Endothelial cell of umbilical vein (primary cell): ENCODE measurements at regions not wholly inside any gene's neighbourhood (a gene's known extent, or its start where the extent isn't known, plus 50 kb on each side); places are given as distances from the start of the nearest gene placed in this dataset.

ENCODE experiments used
- BruUV-seq: library from RNA; stranded (reverse); fragments of 400-500 nt; replicated peaks from 2 replicates; lab custom pipeline; 2021; lab: Mats Ljungman, UMichigan
- CTCF ChIA-PET: fragments of 300-600, 350-600 bp; sonication (Branson Sonifier 250); formaldehyde crosslinking; loops from one replicate; lab custom pipeline; 2021; ENCODE audit warnings: antibody characterized with exemption, inconsistent platforms; lab: Charles Lee
- POLR2A ChIA-PET: fragments of 300-600, 350-600 bp; sonication (Branson Sonifier 250); formaldehyde crosslinking; loops from one replicate; lab custom pipeline; 2021; ENCODE audit warnings: antibody characterized with exemption, inconsistent platforms; lab: Charles Lee
- DNase-seq: peaks from one replicate; pipeline ENCODE4 v3.0.0-alpha.2; 2011; ENCODE audit warnings: low read depth, low spot score
- FAIRE-seq: peaks from 2 replicates; lab custom pipeline; 2011; peaks lifted over from hg19 to GRCh38; lab: Jason Lieb, UNC
- H2AFZ ChIP-seq: 2 replicates; pipeline ENCODE4 v1.6.0; 2012; ENCODE audit warnings: low read depth, low read length, control low read depth, inconsistent platforms
- H3K27ac ChIP-seq: 2 replicates; pipeline ENCODE4 v1.5.1; 2011; ENCODE audit warnings: low read depth, mild to moderate bottlenecking, control low read depth, low read length, moderate library complexity; ENCODE audit not compliant: insufficient read depth
- H3K27me3 ChIP-seq, 2 experiments: 2 replicates each; pipeline versions ENCODE4 v1.6.0 to v1.6.1; 2011; ENCODE audit warnings: low read length in 2 of 2, mixed read lengths in 1 of 2; ENCODE audit not compliant: control insufficient read depth in 2 of 2, insufficient read depth in 2 of 2
- H3K36me3 ChIP-seq, 2 experiments: 2 replicates in 1 of 2; 3 replicates in 1 of 2; pipeline ENCODE4 v1.5.1; 2011; ENCODE audit warnings: low read length in 2 of 2, mild to moderate bottlenecking in 1 of 2, moderate library complexity in 1 of 2; ENCODE audit not compliant: control insufficient read depth in 2 of 2, insufficient read depth in 2 of 2; ENCODE audit errors: extremely low read depth in 1 of 2
- H3K4me1 ChIP-seq: 3 replicates; pipeline ENCODE4 v1.5.1; 2011; ENCODE audit warnings: mild to moderate bottlenecking, low read length; ENCODE audit not compliant: control insufficient read depth, insufficient read depth; ENCODE audit errors: extremely low read depth
- H3K4me2 ChIP-seq: 2 replicates; pipeline ENCODE4 v1.6.1; 2011; ENCODE audit warnings: low read length, control low read depth, mixed read lengths; ENCODE audit not compliant: insufficient read depth
- H3K4me3 ChIP-seq, 3 experiments: fragments of 200-600 bp in 1 of 3; sonication (generic), shearing (Covaris generic) in 1 of 3; replicated peaks in 1 of 3; 2 replicates each; pipeline ENCODE4 v1.5.1; 2011 to 2016; ENCODE audit warnings: control low read depth in 3 of 3, low read length in 3 of 3, mild to moderate bottlenecking in 2 of 3, inconsistent platforms in 1 of 3, low read depth in 1 of 3, moderate library complexity in 1 of 3; ENCODE audit not compliant: insufficient read depth in 1 of 3
- H3K79me2 ChIP-seq: 2 replicates; pipeline ENCODE4 v1.6.0; 2012; ENCODE audit warnings: low read length, inconsistent platforms; ENCODE audit not compliant: control insufficient read depth, insufficient read depth
- H3K9ac ChIP-seq: replicated peaks from 2 replicates; pipeline ENCODE3; 2011; ENCODE audit warnings: low read length, control low read depth; ENCODE audit not compliant: insufficient read depth; ENCODE audit errors: extremely low read depth
- H3K9me1 ChIP-seq: replicated peaks from 3 replicates; pipeline ENCODE4 v1.6.0; 2011; ENCODE audit warnings: mild to moderate bottlenecking, low read length; ENCODE audit not compliant: control insufficient read depth, insufficient read depth; ENCODE audit errors: extremely low read depth
- H3K9me3 ChIP-seq: replicated peaks from 2 replicates; pipeline ENCODE4 v1.5.1; 2012; ENCODE audit warnings: low read length, inconsistent platforms; ENCODE audit not compliant: control insufficient read depth, insufficient read depth
- H4K20me1 ChIP-seq: replicated peaks from 2 replicates; pipeline ENCODE3; 2011; ENCODE audit warnings: mild to moderate bottlenecking, low read length; ENCODE audit not compliant: control insufficient read depth, insufficient read depth; ENCODE audit errors: extremely low read depth
- EZH2 ChIP-seq: IDR thresholded peaks from 2 replicates; pipeline ENCODE4 v1.6.1; 2012; ENCODE audit warnings: borderline replicate concordance, low read depth, mild to moderate bottlenecking, moderate library complexity, low read length, inconsistent platforms; ENCODE audit not compliant: severe bottlenecking
- FOS ChIP-seq: IDR thresholded peaks from 2 replicates; pipeline ENCODE4 v1.6.1; 2011; ENCODE audit warnings: mild to moderate bottlenecking, low read length, moderate library complexity, borderline replicate concordance; ENCODE audit not compliant: insufficient read depth
- GATA2 ChIP-seq: IDR thresholded peaks from 2 replicates; pipeline ENCODE4 v1.7.0; 2011; ENCODE audit warnings: low read depth, mild to moderate bottlenecking, moderate library complexity, mixed read lengths, low read length; ENCODE audit not compliant: insufficient read length, insufficient read depth
- JUN ChIP-seq: IDR thresholded peaks from 2 replicates; pipeline ENCODE4 v1.6.1; 2011; ENCODE audit warnings: borderline replicate concordance, low read depth; ENCODE audit not compliant: insufficient read length, insufficient read depth
- MAX ChIP-seq: IDR thresholded peaks from 2 replicates; pipeline ENCODE4 v1.6.1; 2011; ENCODE audit not compliant: insufficient read depth, insufficient read length
- MYC ChIP-seq: IDR thresholded peaks from one replicate; pipeline ENCODE4 v1.6.1; 2011; ENCODE audit warnings: mild to moderate bottlenecking, low read depth, low read length
- POLR2A ChIP-seq: IDR thresholded peaks from 2 replicates; pipeline ENCODE4 v1.6.1; 2012; ENCODE audit warnings: low read depth, mild to moderate bottlenecking, control low read depth, low read length
- POLR2AphosphoS5 ChIP-seq: IDR thresholded peaks from 2 replicates; pipeline ENCODE4 v1.6.1; 2012; ENCODE audit warnings: low read depth, mild to moderate bottlenecking, control low read depth, low read length, moderate library complexity; ENCODE audit not compliant: insufficient read depth
- dilution Hi-C: fragments of 300-500 bp; cut with MboI; formaldehyde crosslinking; loops from one replicate; pipeline ENCODE4 v1.15.0; 2019; ENCODE audit warnings: low sequenced_read_pairs; ENCODE audit not compliant: extremely low pct_ligation_motif_present
- intact Hi-C: fragments of 100-400 bp; cut with micrococcal nuclease; formaldehyde crosslinking; loops from one replicate; pipeline ENCODE4 v1.10.0; 2022
- TF ChIP-seq, protein P1 (sequence below), 2 donors: IDR thresholded peaks; 1 replicate in 1 of 2; 2 replicates in 1 of 2; pipeline ENCODE4 v1.5.1; 2011; ENCODE audit warnings: low read length in 2 of 2, mild to moderate bottlenecking in 2 of 2, moderate library complexity in 2 of 2, control low read depth in 1 of 2, inconsistent platforms in 1 of 2, low read depth in 1 of 2; ENCODE audit not compliant: insufficient read depth in 1 of 2; ENCODE audit errors: extremely low read depth in 1 of 2

DNA sequence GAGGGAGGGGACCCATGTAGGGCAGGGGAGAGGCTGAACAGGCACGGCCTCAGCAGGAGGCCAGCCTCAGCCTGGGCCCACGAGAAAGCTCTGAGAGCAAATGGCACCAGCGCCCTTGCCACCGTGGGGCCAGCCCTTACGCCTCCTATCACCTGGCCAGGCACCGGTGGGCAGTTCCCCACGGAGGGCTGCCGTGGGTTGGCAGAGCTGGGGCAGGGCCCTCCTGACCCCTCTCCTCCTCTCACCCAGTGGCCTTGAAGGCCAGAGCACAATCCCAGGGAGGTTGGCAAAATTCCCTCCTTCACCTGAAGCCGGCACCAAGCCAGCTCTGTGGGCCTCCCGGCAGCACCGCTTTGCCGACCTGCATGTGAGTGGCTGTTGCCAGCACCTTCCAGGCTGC is 53.1 kb upstream of the ENPP7 start:
- DNase-seq: no peak
- H3K27me3 ChIP-seq: peaks cover 0 to 1% of the 10 kb centered on the region in 2 experiments

More for the DNA sequence above, 53.1 kb upstream of the ENPP7 start:
- no peak overlapping the region for H3K27ac ChIP-seq
- no peaks in the 10 kb centered on the region for H3K4me1 ChIP-seq
- TF ChIP-seq MYC: no peak
- TF ChIP-seq FOS: no peak
- no peak for TF ChIP-seq EZH2
- no peak for TF ChIP-seq GATA2
- no peak for TF ChIP-seq POLR2A
- TF ChIP-seq POLR2AphosphoS5: no peak
- TF ChIP-seq JUN: no peak
- no peak for TF ChIP-seq MAX
- TF ChIP-seq, protein P1, sequence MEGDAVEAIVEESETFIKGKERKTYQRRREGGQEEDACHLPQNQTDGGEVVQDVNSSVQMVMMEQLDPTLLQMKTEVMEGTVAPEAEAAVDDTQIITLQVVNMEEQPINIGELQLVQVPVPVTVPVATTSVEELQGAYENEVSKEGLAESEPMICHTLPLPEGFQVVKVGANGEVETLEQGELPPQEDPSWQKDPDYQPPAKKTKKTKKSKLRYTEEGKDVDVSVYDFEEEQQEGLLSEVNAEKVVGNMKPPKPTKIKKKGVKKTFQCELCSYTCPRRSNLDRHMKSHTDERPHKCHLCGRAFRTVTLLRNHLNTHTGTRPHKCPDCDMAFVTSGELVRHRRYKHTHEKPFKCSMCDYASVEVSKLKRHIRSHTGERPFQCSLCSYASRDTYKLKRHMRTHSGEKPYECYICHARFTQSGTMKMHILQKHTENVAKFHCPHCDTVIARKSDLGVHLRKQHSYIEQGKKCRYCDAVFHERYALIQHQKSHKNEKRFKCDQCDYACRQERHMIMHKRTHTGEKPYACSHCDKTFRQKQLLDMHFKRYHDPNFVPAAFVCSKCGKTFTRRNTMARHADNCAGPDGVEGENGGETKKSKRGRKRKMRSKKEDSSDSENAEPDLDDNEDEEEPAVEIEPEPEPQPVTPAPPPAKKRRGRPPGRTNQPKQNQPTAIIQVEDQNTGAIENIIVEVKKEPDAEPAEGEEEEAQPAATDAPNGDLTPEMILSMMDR (IDR thresholded peaks at IDR 0.05; ENCODE audit: extremely low read depth in 1 of 2, insufficient read depth in 1 of 2, low read depth in 1 of 2, low read length in 2 of 2): no peak
- FAIRE-seq: no peak
- H3K36me3 ChIP-seq: no peaks in the 10 kb centered on the region
- H2AFZ ChIP-seq: no peak overlapping the region
- no peak overlapping the region for H3K4me3 ChIP-seq
- intact Hi-C loops (no loop called here), dilution Hi-C loops (no loop called here)
- H3K9ac ChIP-seq: no peak overlapping the region
- H4K20me1 ChIP-seq: no peaks in the 10 kb centered on the region
- BruUV-seq: no TSS peak
- POLR2A ChIA-PET: no interaction called here
- no peaks in the 10 kb centered on the region for H3K9me1 ChIP-seq
- H3K79me2 ChIP-seq: no peaks in the 10 kb centered on the region
- no peak overlapping the region for H3K4me2 ChIP-seq
- CTCF ChIA-PET: no interaction called here
- H3K9me3 ChIP-seq: no peaks in the 10 kb centered on the region
